GM12864 (cell line): ENCODE measurements at regions not wholly inside any gene's neighbourhood (a gene's known extent, or its start where the extent isn't known, plus 50 kb on each side); places are given as distances from the start of the nearest gene placed in this dataset.

Experiments
- DNase-seq: peaks from one replicate; pipeline ENCODE4 v3.0.0-alpha.2; 2011; ENCODE audit warnings: low read depth
- H3K4me3 ChIP-seq: 2 replicates; pipeline ENCODE4 v1.5.1; 2011; ENCODE audit warnings: mild to moderate bottlenecking, low read depth, low read length, control low read depth
- CTCF ChIP-seq: IDR thresholded peaks from 2 replicates; pipeline ENCODE4 v1.5.1; 2011; ENCODE audit warnings: low read depth, mild to moderate bottlenecking, moderate library complexity, low read length, control low read depth, inconsistent platforms; ENCODE audit errors: missing control alignments

- TF ChIP-seq CTCF = no peak
- H3K4me3 ChIP-seq = no peak overlapping the region
- DNase-seq = no peak
These were observed 131.6 kb downstream of the NAV1 start for GRCh38 chr1:201670517-201670916.

- no peak for DNase-seq
- no peak overlapping the region for H3K4me3 ChIP-seq
- no peak for TF ChIP-seq CTCF
These were observed 133.8 kb downstream of the NAV1 start for GRCh38 chr1:201672685-201673084.

- H3K4me3 ChIP-seq = no peak overlapping the region
- DNase-seq = no peak
- no peak for TF ChIP-seq CTCF
These were observed 134.2 kb downstream of the NAV1 start for GRCh38 chr1:201673093-201673492.

- TF ChIP-seq CTCF = no peak
- H3K4me3 ChIP-seq = no peak overlapping the region
- DNase-seq = no peak
These were observed 135.0 kb downstream of the NAV1 start for GRCh38 chr1:201673915-201674314.

- no peak overlapping the region for H3K4me3 ChIP-seq
- TF ChIP-seq CTCF = no peak
- DNase-seq = no peak
These were observed 136.2 kb downstream of the NAV1 start for GRCh38 chr1:201675143-201675542.

GRCh38 chr1:201676197-201676596, 137.3 kb downstream of the NAV1 start:
- no peak for DNase-seq
- TF ChIP-seq CTCF = no peak
- no peak overlapping the region for H3K4me3 ChIP-seq

GRCh38 chr1:201676641-201677040, 137.7 kb downstream of the NAV1 start:
- DNase-seq = no peak

More at GRCh38 chr1:201676641-201677040, 137.7 kb downstream of the NAV1 start:
- TF ChIP-seq CTCF = no peak
- no peak overlapping the region for H3K4me3 ChIP-seq
